Retina (tissue), 1 donor: ENCODE measurements at regions not wholly inside any gene's neighbourhood (a gene's known extent, or its start where the extent isn't known, plus 50 kb on each side); places are given as distances from the start of the nearest gene placed in this dataset.
A peak's percentile ranks its signal among the peaks of the same experiment; 100 is the strongest.

Experiments
- DNase-seq: peaks from one replicate; pipeline ENCODE4 v3.0.0-alpha.2; 2016

DNA sequence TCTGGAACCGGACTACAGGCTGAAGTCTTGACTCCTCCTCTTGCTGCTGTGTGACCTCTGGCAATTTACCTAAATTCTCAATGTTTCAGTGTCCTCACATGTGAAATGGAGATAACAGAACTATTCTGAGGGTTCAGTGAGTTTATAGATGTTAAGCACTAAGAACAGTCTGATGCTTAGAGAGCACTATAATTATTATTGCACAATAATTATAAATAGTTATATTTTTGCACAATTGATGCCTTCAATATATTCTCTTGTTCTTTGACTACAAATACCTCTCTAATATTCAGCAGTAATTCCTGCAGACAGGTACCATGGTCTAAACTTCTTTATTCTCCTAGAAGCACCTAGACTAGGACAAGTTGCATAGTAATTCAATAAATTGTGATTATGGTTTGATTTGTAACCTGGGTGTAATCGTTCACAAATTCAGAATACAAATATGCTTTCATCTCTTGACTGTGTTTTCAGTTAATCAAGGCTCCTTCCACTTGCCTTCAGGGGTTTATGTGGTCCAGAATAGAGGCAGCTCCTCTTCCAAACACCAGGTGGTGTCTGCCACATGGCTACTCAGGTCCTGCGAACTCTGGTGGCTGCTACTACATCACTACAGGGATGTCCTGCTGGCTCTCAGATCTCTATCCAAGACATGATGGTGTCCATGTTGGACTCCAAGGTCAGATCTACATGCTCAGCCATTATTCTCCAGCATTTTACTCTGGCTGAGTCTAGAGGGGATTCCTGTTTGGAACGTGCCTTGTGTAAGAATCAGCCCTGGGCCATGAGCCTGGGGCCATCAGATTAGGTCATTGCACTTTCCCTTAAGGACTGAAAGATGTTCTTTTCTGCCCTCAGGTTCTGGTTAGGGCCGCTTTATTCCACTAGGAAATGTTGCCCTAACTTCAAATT lies 103.4 kb downstream of the QRFPR start:
- no peak for DNase-seq

DNA sequence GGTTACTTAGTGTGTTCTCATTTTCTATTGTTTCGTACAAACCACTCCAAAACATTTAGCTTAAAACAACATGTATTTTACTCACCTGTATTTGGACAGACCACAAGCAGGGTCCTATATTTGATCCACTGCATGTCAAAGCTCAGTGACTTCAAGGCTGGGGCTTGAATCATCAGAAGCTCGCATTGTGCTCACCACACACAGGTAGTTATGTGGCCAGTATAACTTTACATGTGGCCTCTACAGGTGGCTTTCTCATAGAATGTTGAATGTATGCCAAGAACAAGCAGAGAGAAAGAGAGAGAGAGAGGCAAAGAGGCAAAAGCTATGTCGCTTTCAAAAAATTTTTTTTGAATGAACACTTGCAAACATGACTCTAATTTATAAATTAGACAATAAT lies 107.6 kb downstream of the QRFPR start:
- DNase-seq = no peak

DNA sequence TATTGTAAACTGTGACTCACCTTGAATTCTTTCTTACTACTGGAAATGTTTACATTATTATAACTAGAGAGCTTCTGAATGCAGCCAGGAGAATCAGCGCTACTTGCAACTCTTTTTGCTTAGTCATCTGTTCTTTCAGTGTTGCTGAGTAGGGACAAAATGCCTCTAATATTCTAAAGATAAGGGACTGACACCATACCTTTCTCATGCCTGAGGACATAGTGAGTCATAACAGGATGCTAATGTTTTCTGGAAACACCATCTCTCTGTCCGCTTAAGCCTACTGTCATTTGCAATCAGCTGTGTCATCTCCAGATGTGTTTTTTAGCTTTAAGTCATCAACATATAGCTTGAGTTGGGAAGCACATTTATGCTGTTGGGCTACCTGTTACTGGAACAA lies 108.3 kb downstream of the QRFPR start:
- DNase-seq = no peak

GRCh38 chr4:121270389-121270788 lies 106.3 kb upstream of the TNIP3 start:
- no peak for DNase-seq

DNA sequence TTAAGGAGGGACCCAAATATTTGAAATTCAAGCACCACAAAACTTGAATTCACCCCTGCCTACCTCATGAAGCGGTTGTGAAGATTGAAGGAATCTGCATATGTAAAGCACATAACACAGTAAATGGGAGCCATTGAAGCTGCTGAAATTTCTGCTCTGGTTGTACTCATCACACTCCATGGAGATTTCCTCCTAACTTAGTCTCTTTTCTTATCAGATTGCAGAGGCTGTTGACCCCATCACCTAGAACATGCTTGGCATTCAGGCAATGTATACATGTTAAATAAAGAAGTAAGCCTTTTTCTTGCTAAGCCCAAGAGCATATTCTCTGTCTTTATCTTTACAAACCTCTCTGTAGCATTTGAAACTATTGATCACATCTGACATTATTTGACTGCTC lies 104.9 kb upstream of the TNIP3 start:
- no peak for DNase-seq

DNA sequence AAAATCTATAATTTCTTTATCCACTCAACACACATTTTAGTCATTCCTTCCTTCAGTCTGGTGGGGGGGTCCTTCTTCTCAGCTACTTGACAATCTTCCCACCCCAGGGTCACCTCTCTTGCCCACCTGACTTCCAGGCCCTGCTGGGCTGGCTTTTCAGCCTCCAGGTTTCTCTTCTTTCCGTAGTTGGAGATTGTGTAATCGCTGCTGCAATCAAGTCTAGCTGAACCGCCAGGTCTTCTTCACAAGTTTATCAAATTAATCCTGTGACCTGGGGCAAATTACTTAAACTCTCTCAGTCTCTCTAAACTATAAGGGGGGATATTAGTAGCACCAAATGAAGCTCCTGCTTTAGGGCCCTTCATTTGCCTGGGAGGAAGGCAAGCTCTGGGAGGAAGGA lies 102.9 kb upstream of the TNIP3 start:
- no peak for DNase-seq

- no peak for DNase-seq
Observed at GRCh38 chr4:121256887-121257466, 92.9 kb upstream of the TNIP3 start.

DNA sequence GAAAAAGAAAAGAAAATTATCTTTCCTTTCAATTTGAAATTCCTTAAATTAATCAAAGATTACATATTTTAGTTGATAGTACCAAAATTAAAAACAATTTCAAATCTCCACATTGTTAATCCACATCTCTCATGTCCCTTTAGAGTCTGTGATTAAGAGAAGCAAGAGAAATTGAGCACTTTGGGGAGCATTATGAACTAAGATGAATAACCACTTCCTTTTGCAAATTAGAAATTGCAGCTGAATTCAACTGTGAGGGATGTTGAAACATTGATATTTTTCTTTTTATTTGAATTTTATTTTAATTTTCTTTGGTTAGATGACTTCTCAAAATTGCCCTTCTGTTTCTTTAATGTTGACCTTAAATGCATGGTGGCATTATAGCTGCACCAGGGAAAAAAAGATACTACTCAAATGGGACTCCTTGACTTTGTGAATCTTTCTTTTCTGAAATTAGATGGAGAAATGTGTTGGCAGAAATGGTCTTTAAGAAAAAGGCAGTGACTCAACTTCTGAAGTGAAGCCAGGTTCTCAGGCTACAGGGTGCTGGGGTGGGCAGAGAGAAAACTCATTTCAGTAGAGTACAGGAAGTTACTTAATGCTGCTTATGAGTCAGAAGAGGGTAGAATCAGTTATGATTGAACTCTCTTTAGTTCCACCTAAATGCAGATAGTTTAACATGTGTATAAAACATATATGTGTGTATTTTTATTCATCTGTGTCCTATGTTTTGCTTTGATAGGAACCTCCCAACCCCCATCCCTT lies 92.0 kb upstream of the TNIP3 start:
- no peak for DNase-seq

DNA sequence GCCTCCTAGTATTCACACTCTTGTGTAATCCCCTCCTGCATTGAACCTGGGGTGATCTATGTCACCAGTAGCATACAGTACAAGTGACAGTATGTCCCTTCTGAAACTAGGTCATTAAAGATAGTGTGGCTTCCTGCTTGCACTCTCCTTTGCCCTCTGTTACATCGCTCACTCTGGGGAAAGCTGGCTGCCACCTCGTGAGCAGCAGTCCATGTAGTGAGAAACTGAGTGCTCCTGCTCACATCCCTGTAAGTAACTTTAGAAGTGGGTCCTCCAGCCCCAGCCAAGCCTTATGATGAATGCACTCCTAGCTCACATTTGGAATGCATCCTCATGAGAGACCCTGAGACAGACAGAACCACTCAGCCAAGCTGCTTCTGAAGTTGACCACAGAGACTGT lies 89.8 kb upstream of the TNIP3 start:
- no peak for DNase-seq

DNA sequence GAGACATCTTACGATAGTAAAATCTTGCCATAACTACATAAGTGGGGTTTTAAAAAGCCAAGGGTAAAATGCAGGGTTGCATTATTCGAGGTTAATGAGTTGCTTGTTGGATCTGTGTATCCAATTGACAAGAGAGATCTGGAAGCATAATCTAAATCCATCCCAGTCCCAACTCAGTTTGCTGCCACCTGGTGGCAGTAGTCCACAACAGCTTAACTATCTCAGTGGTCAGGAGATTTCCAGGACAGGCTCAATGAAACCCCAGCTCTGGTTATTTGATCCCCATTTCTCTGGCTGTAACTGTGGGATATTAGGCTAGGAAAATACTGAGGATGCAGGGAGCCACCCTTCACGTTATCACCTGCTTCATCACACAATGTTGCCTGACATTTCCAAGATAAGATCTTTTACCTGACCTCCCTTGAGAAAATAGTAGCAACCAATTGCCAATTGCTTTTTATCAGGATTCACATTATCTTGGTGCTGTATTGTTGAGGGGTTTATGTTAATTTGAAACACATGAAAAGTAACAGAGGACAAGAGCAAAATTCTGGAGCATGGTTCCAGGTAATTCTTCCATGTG lies 88.2 kb upstream of the TNIP3 start:
- DNase-seq = peak; percentile 71

GRCh38 chr4:121248747-121249146 lies 84.6 kb upstream of the TNIP3 start:
- DNase-seq = no peak

DNA sequence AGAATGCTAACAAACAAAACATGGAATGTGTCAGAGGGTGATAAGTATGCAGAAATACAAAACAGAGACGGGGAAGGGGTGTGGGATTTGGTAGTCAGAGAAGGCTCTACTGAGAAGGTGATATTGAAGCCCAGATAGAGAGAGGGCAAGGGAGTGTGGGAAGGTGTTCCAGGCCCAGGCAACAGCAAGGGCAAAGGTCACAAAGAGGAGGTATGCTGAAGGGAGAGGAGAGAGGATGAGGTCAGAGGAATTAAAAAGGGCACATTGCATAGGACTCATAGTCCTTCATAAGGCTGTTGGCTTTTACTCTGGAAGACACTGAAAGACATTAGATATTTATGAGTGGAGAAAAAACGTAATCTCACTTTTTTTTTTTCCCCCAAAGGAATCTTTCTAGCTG lies 82.6 kb upstream of the TNIP3 start:
- no peak for DNase-seq

- no peak for DNase-seq
Observed at GRCh38 chr4:121243485-121243884, 79.4 kb upstream of the TNIP3 start.

DNA sequence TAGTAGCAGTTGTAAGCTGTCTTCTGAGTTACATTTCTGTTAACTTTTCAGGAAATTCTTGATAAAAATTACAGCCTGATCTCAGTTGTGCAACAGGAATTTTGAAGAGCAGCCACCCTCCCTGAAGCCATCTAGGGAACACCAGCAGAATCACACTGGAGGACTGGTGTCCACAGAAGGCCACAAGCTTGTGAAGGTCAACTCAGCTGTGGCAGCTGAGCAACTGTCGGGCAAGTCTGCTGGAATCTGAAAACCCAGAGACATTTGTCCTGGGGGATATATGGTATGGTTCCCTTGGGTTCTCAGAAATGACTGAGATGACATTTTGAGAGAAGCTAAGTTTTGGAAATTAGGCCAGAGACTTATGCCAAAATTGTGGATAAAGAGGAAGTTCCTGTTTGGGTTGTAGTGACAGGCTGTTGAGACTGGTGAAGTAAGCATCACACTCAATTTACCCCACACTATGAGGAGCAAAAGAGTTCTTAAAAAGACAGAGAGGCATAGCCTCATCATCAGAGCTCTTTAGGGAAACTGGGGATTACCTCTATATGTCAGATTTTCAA lies 78.1 kb upstream of the TNIP3 start:
- DNase-seq = no peak

- no peak for DNase-seq
Observed at GRCh38 chr4:121239951-121240350, 75.8 kb upstream of the TNIP3 start.

DNA sequence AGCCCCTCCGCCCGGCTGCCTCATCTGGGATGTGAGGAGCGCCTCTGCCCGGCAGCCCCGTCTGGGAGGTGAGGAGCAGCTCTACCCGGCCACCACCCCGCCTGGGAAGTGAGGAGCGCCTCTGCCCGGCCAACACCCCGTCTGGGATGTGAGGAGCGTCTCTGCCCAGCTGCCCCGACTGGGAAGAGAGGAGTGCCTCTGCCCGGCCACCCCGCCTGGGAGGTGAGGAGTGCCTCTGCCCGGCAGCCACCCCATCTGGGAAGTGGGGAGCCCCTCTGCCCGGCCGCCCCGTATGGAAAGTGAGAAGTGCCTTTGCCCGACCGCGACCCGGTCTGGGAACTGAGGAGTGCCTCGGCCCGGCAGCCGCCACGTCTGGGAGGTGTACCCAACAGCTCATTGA lies 74.3 kb upstream of the TNIP3 start:
- no peak for DNase-seq

- no peak for DNase-seq
Observed at GRCh38 chr4:121237069-121237399, 72.9 kb upstream of the TNIP3 start.

DNA sequence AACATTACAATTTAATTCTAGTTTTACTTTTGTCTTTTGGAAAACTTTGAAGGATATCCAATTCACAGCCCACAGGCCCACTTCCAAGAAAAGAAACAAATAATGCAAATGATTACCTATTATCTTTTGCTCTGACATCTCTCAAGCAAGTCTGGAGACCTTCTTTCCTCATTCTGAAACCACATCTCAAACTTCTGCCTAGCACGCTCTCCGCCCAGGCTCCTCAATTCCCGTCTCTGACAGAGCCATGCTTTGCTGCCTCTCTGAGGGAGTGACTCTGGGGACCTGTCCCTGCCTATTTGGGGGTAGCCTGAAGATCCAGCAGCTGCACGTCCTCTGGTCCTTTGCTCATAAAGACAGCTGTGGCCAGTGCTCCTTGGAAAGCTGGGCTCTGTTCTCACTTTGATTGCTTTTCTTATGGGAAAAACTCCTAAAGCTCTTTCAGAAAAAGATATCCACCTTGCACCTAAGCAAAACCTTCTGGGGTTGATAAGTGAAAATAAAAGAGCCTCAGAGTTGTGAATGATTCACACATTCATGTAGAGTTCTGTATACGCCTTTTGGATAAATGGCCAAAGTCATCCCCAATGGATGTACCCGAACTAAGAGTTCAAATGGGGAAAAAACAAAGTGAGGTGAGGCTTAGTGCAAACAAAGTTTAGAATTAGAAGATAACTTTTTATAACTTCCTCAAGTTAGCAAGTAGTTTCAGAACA lies 72.4 kb upstream of the TNIP3 start:
- DNase-seq = no peak

GRCh38 chr4:121233982-121234381 lies 69.9 kb upstream of the TNIP3 start:
- DNase-seq = no peak

DNA sequence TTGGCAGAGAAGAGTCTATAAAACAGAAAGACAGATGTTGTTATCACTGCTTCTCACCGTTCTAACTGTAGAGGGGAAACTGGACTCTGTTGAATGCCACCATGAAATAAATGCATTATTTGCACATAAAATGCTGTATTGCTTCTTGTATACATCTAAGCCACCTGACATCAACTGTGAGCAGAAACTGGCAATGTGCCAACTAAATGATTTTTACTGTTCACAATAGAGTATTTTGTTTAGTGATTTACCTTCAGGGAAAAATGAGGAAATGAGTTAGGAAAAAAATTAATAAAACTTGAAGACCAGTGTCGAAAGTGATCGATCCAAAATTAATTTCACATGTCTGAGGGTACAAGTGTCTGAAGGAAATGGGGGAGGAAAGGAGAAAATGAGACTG lies 65.9 kb upstream of the TNIP3 start:
- no peak for DNase-seq

GRCh38 chr4:121228848-121229247 lies 64.7 kb upstream of the TNIP3 start:
- no peak for DNase-seq

- no peak for DNase-seq
Observed at GRCh38 chr4:121227341-121227792, 63.2 kb upstream of the TNIP3 start.

DNA sequence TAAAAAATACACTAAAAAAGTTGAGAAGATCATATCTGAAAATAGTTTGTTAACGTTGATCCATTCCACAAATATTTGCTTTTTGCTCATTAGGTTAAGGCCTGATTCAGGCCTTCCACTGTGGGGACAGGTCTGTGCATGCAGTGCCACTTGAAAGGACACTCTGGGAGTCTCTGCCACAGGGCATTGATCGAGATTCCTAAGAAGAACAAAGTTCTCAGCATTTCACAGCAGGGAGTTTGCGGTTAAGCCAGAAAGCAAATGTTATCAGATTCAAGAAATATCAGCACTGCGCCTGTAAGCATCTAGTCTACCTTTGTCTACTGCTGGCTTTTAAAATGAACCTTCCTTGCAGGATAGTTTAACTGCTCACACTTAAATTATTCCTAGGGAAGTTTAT lies 62.2 kb upstream of the TNIP3 start:
- peak; percentile 9 for DNase-seq
